HUES64 (cell line): ENCODE measurements at regions not wholly inside any gene's neighbourhood (a gene's known extent, or its start where the extent isn't known, plus 50 kb on each side); places are given as distances from the start of the nearest gene placed in this dataset.

ENCODE experiments used
- H3K27ac ChIP-seq: 2 replicates; pipeline ENCODE4 v1.7.0; 2013; ENCODE audit warnings: low read depth, low read length, inconsistent platforms
- H3K27me3 ChIP-seq: 2 replicates; pipeline ENCODE4 v1.6.1; 2013; ENCODE audit warnings: mild to moderate bottlenecking, low read length; ENCODE audit not compliant: insufficient read depth
- H3K36me3 ChIP-seq: 2 replicates; pipeline ENCODE4 v1.6.1; 2013; ENCODE audit warnings: mild to moderate bottlenecking, low read length; ENCODE audit not compliant: insufficient read depth
- H3K4me1 ChIP-seq: 2 replicates; pipeline ENCODE4 v1.6.1; 2013; ENCODE audit warnings: mild to moderate bottlenecking, low read length, moderate library complexity; ENCODE audit not compliant: insufficient read depth
- H3K4me3 ChIP-seq: 2 replicates; pipeline ENCODE4 v1.5.1; 2013; ENCODE audit warnings: mild to moderate bottlenecking, low read length, moderate library complexity
- H3K9ac ChIP-seq: 2 replicates; pipeline ENCODE4 v1.6.1; 2013; ENCODE audit warnings: mild to moderate bottlenecking, low read depth, low read length
- H3K9me3 ChIP-seq: 2 replicates; pipeline ENCODE4 v1.6.1; 2013; ENCODE audit warnings: low read depth, low read length; ENCODE audit not compliant: insufficient read depth
- WGBS: fragments of 150-250, 120-280 bp; methylation state at CpG from one replicate; pipeline ENCODE4 v1.1.7; 2013; ENCODE audit warnings: missing lambda C conversion rate; 5-methylcytosine and 5-hydroxymethylcytosine counted together

- Histone ChIP-seq H3K4me1 (peaks cover 41% of the 10 kb centered on the region), H3K9me3 (no peaks in the 10 kb centered on the region), H3K27ac (no peak overlapping the region), H3K36me3 (no peaks in the 10 kb centered on the region), H3K27me3 (no peaks in the 10 kb centered on the region), H3K4me3 (no peak overlapping the region), H3K9ac (no peak overlapping the region)
- WGBS, result 89% methylated on average over 1 of the region's 1 CpG
These were observed 1542.6 kb upstream of the CDH8 start for GRCh38 chr16:63578791-63579190.

- Histone ChIP-seq H3K9ac (peak overlapping the region; percentile 28; the same call in 1 of the 2 replicates), H3K9me3 (no peaks in the 10 kb centered on the region), H3K4me1 (peaks cover 41% of the 10 kb centered on the region), H3K27ac (peak overlapping the region; percentile 34), H3K4me3 (no peak overlapping the region), H3K27me3 (no peaks in the 10 kb centered on the region), H3K36me3 (no peaks in the 10 kb centered on the region)
These were observed 1541.7 kb upstream of the CDH8 start for GRCh38 chr16:63577891-63578290.

GRCh38 chr16:63575041-63575440, 1538.8 kb upstream of the CDH8 start:
- Histone ChIP-seq H3K4me1 (peaks cover 41% of the 10 kb centered on the region), H3K36me3 (no peaks in the 10 kb centered on the region), H3K9me3 (no peaks in the 10 kb centered on the region), H3K27ac (peak overlapping the region; percentile 45; the same call in 1 of the 2 replicates), H3K27me3 (no peaks in the 10 kb centered on the region), H3K4me3 (no peak overlapping the region), H3K9ac (no peak overlapping the region)
- 17% methylated on average over 1 of the region's 1 CpG for WGBS

- no peaks in the 10 kb centered on the region for H3K27me3 ChIP-seq
- no peaks in the 10 kb centered on the region for H3K9me3 ChIP-seq
- no peak overlapping the region for H3K4me3 ChIP-seq
- 57% methylated on average over 2 of the region's 3 CpGs for WGBS
- no peaks in the 10 kb centered on the region for H3K36me3 ChIP-seq
- 0 out of 2 replicates have a peak, but pooled peaks cover 5% of the 10 kb centered on the region for H3K4me1 ChIP-seq
- no peak overlapping the region for H3K27ac ChIP-seq
- no peak overlapping the region for H3K9ac ChIP-seq
These were observed 1531.9 kb upstream of the CDH8 start for GRCh38 chr16:63568164-63568563.

GRCh38 chr16:63563819-63564505, 1527.7 kb upstream of the CDH8 start:
- no peak overlapping the region for H3K27ac ChIP-seq
- 0 out of 2 replicates have a peak, but pooled peaks cover 5% of the 10 kb centered on the region for H3K4me1 ChIP-seq
- peaks cover 8% of the 10 kb centered on the region; the same call in 1 of the 2 replicates for H3K9me3 ChIP-seq
- H3K27me3 ChIP-seq, result no peaks in the 10 kb centered on the region
- WGBS, result no CpG with 5 or more reads among the region's 1 CpG
- H3K36me3 ChIP-seq, result no peaks in the 10 kb centered on the region
- H3K9ac ChIP-seq, result no peak overlapping the region
- no peak overlapping the region for H3K4me3 ChIP-seq

GRCh38 chr16:63553980-63554379, 1517.7 kb upstream of the CDH8 start:
- Histone ChIP-seq H3K4me1 (no peaks in the 10 kb centered on the region), H3K9ac (no peak overlapping the region), H3K27me3 (no peaks in the 10 kb centered on the region), H3K36me3 (no peaks in the 10 kb centered on the region), H3K27ac (no peak overlapping the region), H3K9me3 (no peaks in the 10 kb centered on the region), H3K4me3 (no peak overlapping the region)
- WGBS, result 96% methylated on average over 1 of the region's 1 CpG

GRCh38 chr16:63539276-63539675, 1503.0 kb upstream of the CDH8 start:
- no peaks in the 10 kb centered on the region for H3K36me3 ChIP-seq
- no peak overlapping the region for H3K9ac ChIP-seq
- H3K4me3 ChIP-seq, result no peak overlapping the region
- no peak overlapping the region for H3K27ac ChIP-seq
- H3K9me3 ChIP-seq, result no peaks in the 10 kb centered on the region
- no peaks in the 10 kb centered on the region for H3K27me3 ChIP-seq
- H3K4me1 ChIP-seq, result peaks cover 22% of the 10 kb centered on the region
- WGBS, result 100% methylated on average over 1 of the region's 2 CpGs

- no peaks in the 10 kb centered on the region for H3K27me3 ChIP-seq
- H3K9me3 ChIP-seq, result peaks cover 8% of the 10 kb centered on the region; the same call in 1 of the 2 replicates
- peaks cover 11% of the 10 kb centered on the region; the same call in 1 of the 2 replicates for H3K4me1 ChIP-seq
- H3K36me3 ChIP-seq, result no peaks in the 10 kb centered on the region
- 96% methylated on average over 4 of the region's 4 CpGs for WGBS
- H3K9ac ChIP-seq, result no peak overlapping the region
- H3K27ac ChIP-seq, result no peak overlapping the region
- no peak overlapping the region for H3K4me3 ChIP-seq
These were observed 1494.7 kb upstream of the CDH8 start for GRCh38 chr16:63530974-63531373.

- H3K27me3 ChIP-seq, result no peaks in the 10 kb centered on the region
- peaks cover 6% of the 10 kb centered on the region; the same call in 1 of the 2 replicates for H3K4me1 ChIP-seq
- H3K27ac ChIP-seq, result no peak overlapping the region
- no peaks in the 10 kb centered on the region for H3K36me3 ChIP-seq
- no peak overlapping the region for H3K4me3 ChIP-seq
- H3K9ac ChIP-seq, result no peak overlapping the region
- 57% methylated on average over 1 of the region's 2 CpGs for WGBS
- H3K9me3 ChIP-seq, result peaks cover 12% of the 10 kb centered on the region; the same call in 1 of the 2 replicates
These were observed 1494.0 kb upstream of the CDH8 start for GRCh38 chr16:63530208-63530607.

GRCh38 chr16:63527404-63527803, 1491.2 kb upstream of the CDH8 start:
- Histone ChIP-seq H3K9me3 (peaks cover 4% of the 10 kb centered on the region; the same call in 1 of the 2 replicates), H3K4me1 (no peaks in the 10 kb centered on the region), H3K27me3 (no peaks in the 10 kb centered on the region), H3K27ac (no peak overlapping the region), H3K9ac (no peak overlapping the region), H3K4me3 (no peak overlapping the region), H3K36me3 (no peaks in the 10 kb centered on the region)
- WGBS, result 95% methylated on average over 3 of the region's 3 CpGs

- H3K27ac ChIP-seq, result no peak overlapping the region
- H3K4me3 ChIP-seq, result no peak overlapping the region
- WGBS, result 83% methylated on average over 4 of the region's 4 CpGs
- H3K36me3 ChIP-seq, result no peaks in the 10 kb centered on the region
- H3K27me3 ChIP-seq, result no peaks in the 10 kb centered on the region
- no peak overlapping the region for H3K9ac ChIP-seq
- H3K4me1 ChIP-seq, result no peaks in the 10 kb centered on the region
- no peaks in the 10 kb centered on the region for H3K9me3 ChIP-seq
These were observed 1480.2 kb upstream of the CDH8 start for GRCh38 chr16:63516394-63516793.
